KMS-11 (cell line): ENCODE measurements at regions not wholly inside any gene's neighbourhood (a gene's known extent, or its start where the extent isn't known, plus 50 kb on each side); places are given as distances from the start of the nearest gene placed in this dataset.

Experiments
- H2AFZ ChIP-seq: fragments of 200-600 bp; sonication (generic); 2 replicates; pipeline ENCODE4 v1.6.1; 2016; ENCODE audit warnings: antibody characterized with exemption, mixed run types, low read depth
- H3K27ac ChIP-seq: fragments of 200-600 bp; sonication (generic); 2 replicates; pipeline ENCODE4 v1.6.1; 2016; ENCODE audit warnings: mild to moderate bottlenecking, mixed run types
- H3K27me3 ChIP-seq: fragments of 200-600 bp; sonication (generic); 2 replicates; pipeline ENCODE4 v1.6.1; 2017; ENCODE audit warnings: mild to moderate bottlenecking, low read depth, mixed run types, moderate library complexity; ENCODE audit not compliant: insufficient read depth
- H3K36me3 ChIP-seq: fragments of 200-600 bp; sonication (generic); 2 replicates; pipeline ENCODE4 v1.6.1; 2017; ENCODE audit warnings: mild to moderate bottlenecking, mixed run types; ENCODE audit not compliant: insufficient read depth
- H3K4me1 ChIP-seq: fragments of 200-600 bp; sonication (generic); 2 replicates; pipeline ENCODE4 v1.6.1; 2016; ENCODE audit warnings: mild to moderate bottlenecking, low read depth, mixed run types; ENCODE audit not compliant: poor library complexity, severe bottlenecking
- H3K4me2 ChIP-seq: fragments of 200-600 bp; sonication (generic); 2 replicates; pipeline ENCODE4 v1.7.0; 2016; ENCODE audit warnings: mild to moderate bottlenecking, mixed run types
- H3K4me3 ChIP-seq: fragments of 200-600 bp; sonication (generic); IDR thresholded peaks from 2 replicates; pipeline ENCODE4 v1.6.1; 2017; ENCODE audit warnings: low read depth, low read length, mixed read lengths; ENCODE audit not compliant: insufficient read depth
- H3K79me2 ChIP-seq: fragments of 200-600 bp; sonication (generic); 2 replicates; pipeline ENCODE4 v1.6.1; 2016; ENCODE audit warnings: low read depth, mixed run types; ENCODE audit not compliant: insufficient read depth
- H3K9ac ChIP-seq: fragments of 200-600 bp; sonication (generic); 2 replicates; pipeline ENCODE4 v1.6.1; 2016; ENCODE audit warnings: mild to moderate bottlenecking, mixed run types
- H4K20me1 ChIP-seq: fragments of 200-600 bp; sonication (generic); 2 replicates; pipeline ENCODE4 v1.6.1; 2016; ENCODE audit warnings: mild to moderate bottlenecking, mixed run types; ENCODE audit not compliant: insufficient read depth
- TF ChIP-seq, protein P1 (sequence below): fragments of 200-600 bp; sonication (generic); conservative IDR thresholded peaks from 2 replicates; pipeline ENCODE4 v1.6.1; 2017; ENCODE audit warnings: low read depth, mild to moderate bottlenecking, antibody characterized with exemption, low read length, moderate library complexity, mixed read lengths

DNA sequence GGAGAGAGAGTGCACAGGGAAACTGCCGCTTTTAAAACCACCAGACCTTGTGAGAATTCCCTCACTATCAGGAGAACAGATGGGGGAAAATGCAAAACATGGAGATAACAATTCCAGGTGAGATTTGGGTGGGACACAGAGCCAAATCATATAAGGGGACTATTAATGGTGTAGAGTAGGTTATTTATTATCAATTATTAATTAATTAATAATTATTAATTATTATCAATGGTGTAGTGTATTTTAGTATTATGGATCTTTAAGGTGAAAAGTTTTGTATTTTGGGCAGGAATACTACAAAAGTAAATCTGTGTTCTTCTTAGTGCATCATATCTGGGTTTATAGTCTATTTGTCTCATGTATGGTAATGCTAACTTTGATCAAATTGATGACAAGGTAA, 377.7 kb upstream of the KCND2 start:
- Histone ChIP-seq H3K27ac (no peak overlapping the region), H2AFZ (no peak overlapping the region), H3K79me2 (no peaks in the 10 kb centered on the region), H3K36me3 (no peaks in the 10 kb centered on the region), H3K4me3 (no peak overlapping the region), H3K9ac (no peak overlapping the region), H3K4me2 (no peak overlapping the region), H4K20me1 (no peaks in the 10 kb centered on the region), H3K27me3 (no peaks in the 10 kb centered on the region), H3K4me1 (no peaks in the 10 kb centered on the region)
- TF ChIP-seq, protein P1, sequence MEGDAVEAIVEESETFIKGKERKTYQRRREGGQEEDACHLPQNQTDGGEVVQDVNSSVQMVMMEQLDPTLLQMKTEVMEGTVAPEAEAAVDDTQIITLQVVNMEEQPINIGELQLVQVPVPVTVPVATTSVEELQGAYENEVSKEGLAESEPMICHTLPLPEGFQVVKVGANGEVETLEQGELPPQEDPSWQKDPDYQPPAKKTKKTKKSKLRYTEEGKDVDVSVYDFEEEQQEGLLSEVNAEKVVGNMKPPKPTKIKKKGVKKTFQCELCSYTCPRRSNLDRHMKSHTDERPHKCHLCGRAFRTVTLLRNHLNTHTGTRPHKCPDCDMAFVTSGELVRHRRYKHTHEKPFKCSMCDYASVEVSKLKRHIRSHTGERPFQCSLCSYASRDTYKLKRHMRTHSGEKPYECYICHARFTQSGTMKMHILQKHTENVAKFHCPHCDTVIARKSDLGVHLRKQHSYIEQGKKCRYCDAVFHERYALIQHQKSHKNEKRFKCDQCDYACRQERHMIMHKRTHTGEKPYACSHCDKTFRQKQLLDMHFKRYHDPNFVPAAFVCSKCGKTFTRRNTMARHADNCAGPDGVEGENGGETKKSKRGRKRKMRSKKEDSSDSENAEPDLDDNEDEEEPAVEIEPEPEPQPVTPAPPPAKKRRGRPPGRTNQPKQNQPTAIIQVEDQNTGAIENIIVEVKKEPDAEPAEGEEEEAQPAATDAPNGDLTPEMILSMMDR: no peak

DNA sequence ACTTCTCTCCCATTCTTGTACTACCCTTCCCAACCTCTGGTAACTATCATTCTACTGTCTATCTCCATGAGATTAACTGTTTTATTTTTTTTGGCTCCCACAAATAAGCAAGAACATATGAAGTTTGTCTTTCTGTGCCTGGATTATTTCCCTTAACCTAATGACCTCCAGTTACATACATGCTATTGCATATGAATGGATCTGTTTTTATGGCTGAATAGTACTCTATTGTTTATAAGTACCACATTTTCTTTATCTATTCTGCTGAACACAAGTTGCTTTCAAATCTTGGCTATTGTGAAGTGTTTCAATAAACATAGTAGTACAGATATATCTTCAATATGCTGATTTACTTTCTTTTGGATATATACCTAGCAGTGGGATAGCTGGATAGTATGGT, 376.6 kb upstream of the KCND2 start:
- H3K27me3 ChIP-seq: no peaks in the 10 kb centered on the region
- no peaks in the 10 kb centered on the region for H3K79me2 ChIP-seq
- TF ChIP-seq, protein P1: no peak
- H2AFZ ChIP-seq: no peak overlapping the region
- no peak overlapping the region for H3K4me3 ChIP-seq
- H4K20me1 ChIP-seq: no peaks in the 10 kb centered on the region
- no peak overlapping the region for H3K27ac ChIP-seq
- no peaks in the 10 kb centered on the region for H3K4me1 ChIP-seq
- H3K36me3 ChIP-seq: no peaks in the 10 kb centered on the region
- no peak overlapping the region for H3K9ac ChIP-seq
- no peak overlapping the region for H3K4me2 ChIP-seq

DNA sequence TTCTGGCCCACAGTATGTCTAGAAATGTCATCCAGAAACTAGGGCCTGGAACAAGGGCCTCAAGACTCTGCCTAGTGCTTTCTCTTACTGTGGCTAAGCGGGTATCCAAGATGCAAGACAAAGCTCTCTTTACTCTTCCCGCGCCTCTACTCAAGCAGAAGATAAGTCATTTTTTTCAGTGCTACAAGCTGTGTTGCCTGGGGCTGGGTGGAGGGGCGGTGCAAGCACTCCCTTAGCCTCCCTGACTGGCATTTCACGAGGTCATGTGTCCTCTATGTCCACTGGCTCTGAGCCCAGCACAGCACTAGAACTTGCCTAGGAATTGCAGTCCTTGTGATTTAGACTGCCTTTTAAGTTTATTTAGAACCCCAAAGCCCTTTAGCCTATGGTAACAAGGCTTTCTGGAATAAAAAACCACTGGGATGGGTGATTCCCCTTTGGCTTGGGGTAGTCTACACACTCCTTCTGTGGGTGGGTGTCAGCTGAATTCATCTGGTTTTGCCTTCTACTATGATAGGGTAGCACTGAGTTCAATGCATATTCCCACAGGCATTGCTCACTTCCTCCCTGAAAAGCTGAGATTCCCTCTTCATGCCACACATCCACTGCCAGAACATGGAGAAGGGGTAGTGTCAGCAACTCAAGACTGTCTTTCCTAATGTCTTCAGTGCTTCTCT, 371.8 kb upstream of the KCND2 start:
- Histone ChIP-seq H3K9ac (no peak overlapping the region), H3K27me3 (no peaks in the 10 kb centered on the region), H3K27ac (no peak overlapping the region), H3K4me2 (no peak overlapping the region), H3K4me3 (no peak overlapping the region), H3K4me1 (no peaks in the 10 kb centered on the region), H3K36me3 (no peaks in the 10 kb centered on the region), H2AFZ (no peak overlapping the region), H4K20me1 (no peaks in the 10 kb centered on the region), H3K79me2 (no peaks in the 10 kb centered on the region)
- TF ChIP-seq, protein P1: no peak

DNA sequence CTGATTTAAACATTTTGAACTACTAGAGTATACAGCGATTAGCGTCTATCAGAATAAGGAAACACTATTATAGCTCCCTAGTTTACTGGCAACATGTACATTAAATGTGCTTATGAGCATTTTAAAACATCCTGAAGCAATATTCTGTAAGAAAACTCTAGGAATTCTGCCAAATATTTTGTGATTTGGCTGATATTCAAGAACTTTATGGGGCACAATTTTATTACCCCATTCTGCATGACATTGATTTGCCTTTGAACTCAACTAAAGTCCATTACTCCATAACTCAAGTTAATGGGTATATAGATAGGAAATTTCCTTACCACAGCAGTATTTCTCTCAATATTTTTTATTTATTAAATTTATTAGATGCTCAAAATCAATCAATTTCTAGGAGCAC, 369.9 kb upstream of the KCND2 start:
- no peak overlapping the region for H2AFZ ChIP-seq
- H3K4me2 ChIP-seq: no peak overlapping the region
- TF ChIP-seq, protein P1: no peak
- no peaks in the 10 kb centered on the region for H3K79me2 ChIP-seq
- no peak overlapping the region for H3K27ac ChIP-seq
- no peaks in the 10 kb centered on the region for H3K27me3 ChIP-seq
- no peak overlapping the region for H3K4me3 ChIP-seq
- H3K36me3 ChIP-seq: no peaks in the 10 kb centered on the region
- no peak overlapping the region for H3K9ac ChIP-seq
- no peaks in the 10 kb centered on the region for H3K4me1 ChIP-seq
- H4K20me1 ChIP-seq: no peaks in the 10 kb centered on the region
